Naive B cell (primary cell): ENCODE measurements at regions not wholly inside any gene's neighbourhood (a gene's known extent, or its start where the extent isn't known, plus 50 kb on each side); places are given as distances from the start of the nearest gene placed in this dataset.

Experiments
- ATAC-seq, 2 donors: fragments of 150-1000 bp; cut with Tn5 transposase; 2 replicates each; pipeline ENCODE4 v1.10.0; 2021; ENCODE audit warnings: low read depth in 2 of 2, mild to moderate bottlenecking in 2 of 2, moderate library complexity in 2 of 2
- DNase-seq: peaks from one replicate; pipeline ENCODE4 v3.0.0; 2022
- H3K27ac Mint-ChIP-seq, 6 donors: one replicate each; pipeline ENCODE4 v1.8.0; 2020 to 2022; ENCODE audit warnings: mild to moderate bottlenecking in 6 of 6, mixed read lengths in 6 of 6, moderate library complexity in 5 of 6, inconsistent platforms in 2 of 6
- H3K27me3 Mint-ChIP-seq, 3 donors: one replicate each; pipeline ENCODE4 v1.8.0; 2021 to 2022; ENCODE audit warnings: mixed read lengths in 3 of 3, mild to moderate bottlenecking in 1 of 3
- H3K36me3 Mint-ChIP-seq, 2 donors: one replicate each; pipeline ENCODE4 v1.8.0; 2020 to 2022; ENCODE audit warnings: mixed read lengths in 2 of 2, inconsistent platforms in 1 of 2, mild to moderate bottlenecking in 1 of 2
- H3K4me1 Mint-ChIP-seq, 3 donors: one replicate each; pipeline ENCODE4 v1.8.0; 2020 to 2022; ENCODE audit warnings: mixed read lengths in 3 of 3, inconsistent platforms in 1 of 3, mild to moderate bottlenecking in 1 of 3, moderate library complexity in 1 of 3
- H3K4me3 Mint-ChIP-seq, 8 donors: one replicate each; pipeline ENCODE4 v1.8.0; 2020 to 2022; ENCODE audit warnings: mild to moderate bottlenecking in 8 of 8, mixed read lengths in 8 of 8, moderate library complexity in 8 of 8, inconsistent platforms in 2 of 8
- H3K9me3 Mint-ChIP-seq, 7 donors: one replicate each; pipeline ENCODE4 v1.8.0; 2020 to 2022; ENCODE audit warnings: mixed read lengths in 7 of 7, mild to moderate bottlenecking in 5 of 7, inconsistent platforms in 2 of 7, moderate library complexity in 1 of 7

DNA sequence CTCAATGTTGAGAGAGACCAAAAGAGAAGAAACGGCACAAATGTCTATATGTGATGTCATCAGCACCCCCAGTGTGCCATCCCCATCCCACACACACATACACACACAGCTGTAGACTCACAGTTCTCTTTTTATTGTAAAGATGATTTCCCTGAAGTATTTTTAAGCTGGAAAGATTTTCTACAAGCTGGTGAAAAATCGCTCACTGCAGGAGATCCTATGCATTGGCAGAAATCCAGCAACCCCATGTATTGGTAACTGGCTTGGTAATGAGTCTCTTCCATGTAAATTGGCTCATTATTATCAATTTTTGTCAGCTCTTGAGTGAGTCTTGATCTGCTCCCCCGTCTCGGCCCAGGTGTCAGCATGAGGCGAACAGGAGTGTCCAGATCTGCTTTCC lies 107.1 kb upstream of the UQCRFS1 start:
- H3K27me3 Mint-ChIP-seq, result peaks cover 0 to 4% (median 0%) of the 10 kb centered on the region in 3 donors
- H3K4me1 Mint-ChIP-seq, result no peaks in the 10 kb centered on the region
- H3K4me3 Mint-ChIP-seq, result no peak overlapping the region
- ATAC-seq (no peak), DNase-seq (no peak)
- no peaks in the 10 kb centered on the region for H3K9me3 Mint-ChIP-seq
- no peak overlapping the region for H3K27ac Mint-ChIP-seq
- no peaks in the 10 kb centered on the region for H3K36me3 Mint-ChIP-seq

DNA sequence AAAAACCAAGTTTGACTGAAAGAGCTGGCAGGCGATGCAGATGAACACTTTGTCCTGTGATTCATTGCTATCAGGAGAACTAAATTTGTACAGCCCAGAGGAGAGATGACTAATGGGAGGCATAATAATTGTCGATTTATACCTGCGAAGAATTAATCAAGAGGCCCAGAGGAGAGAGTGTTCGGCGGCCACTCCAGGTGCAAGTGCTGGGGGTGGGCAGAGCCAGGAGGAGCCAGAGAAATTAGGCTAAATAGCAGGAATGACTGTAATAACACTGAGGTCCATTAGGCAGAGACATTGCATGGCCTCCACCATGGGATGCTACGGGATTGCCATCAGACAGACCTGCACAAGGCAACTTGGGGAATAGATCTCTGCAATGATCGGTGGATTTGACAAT lies 107.7 kb upstream of the UQCRFS1 start:
- Mint-ChIP-seq H3K4me1 (no peaks in the 10 kb centered on the region), H3K27ac (no peak overlapping the region), H3K36me3 (no peaks in the 10 kb centered on the region), H3K9me3 (no peaks in the 10 kb centered on the region), H3K4me3 (no peak overlapping the region), H3K27me3 (no peaks in the 10 kb centered on the region)
- no peak for DNase-seq
- no peak for ATAC-seq

DNA sequence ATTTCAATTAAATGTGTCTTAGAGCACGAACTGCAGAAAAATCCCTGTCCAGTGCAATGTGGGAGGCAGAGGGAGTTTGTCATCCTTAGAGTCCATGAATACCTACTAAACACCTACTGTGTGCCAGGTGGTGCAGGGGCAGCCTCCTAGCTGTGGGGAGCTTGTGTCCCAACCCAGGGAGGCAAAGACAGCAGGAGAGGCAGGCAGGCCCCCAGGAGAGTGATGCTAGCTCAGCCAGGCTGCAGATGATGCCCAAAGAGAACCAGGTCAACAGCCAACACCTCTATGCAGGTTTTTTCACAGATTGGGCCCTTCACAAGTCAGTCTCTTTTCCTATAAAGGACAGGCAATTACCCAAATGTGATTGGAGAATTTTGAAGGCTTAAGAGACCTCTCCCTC lies 108.2 kb upstream of the UQCRFS1 start:
- H3K4me1 Mint-ChIP-seq, result no peaks in the 10 kb centered on the region
- no peaks in the 10 kb centered on the region for H3K36me3 Mint-ChIP-seq
- peak overlapping the region in 1 of 6 donors; percentile 22 for H3K27ac Mint-ChIP-seq
- no peaks in the 10 kb centered on the region for H3K27me3 Mint-ChIP-seq
- H3K4me3 Mint-ChIP-seq, result no peak overlapping the region
- no peaks in the 10 kb centered on the region for H3K9me3 Mint-ChIP-seq
- ATAC-seq, result no peak
- DNase-seq, result no peak

DNA sequence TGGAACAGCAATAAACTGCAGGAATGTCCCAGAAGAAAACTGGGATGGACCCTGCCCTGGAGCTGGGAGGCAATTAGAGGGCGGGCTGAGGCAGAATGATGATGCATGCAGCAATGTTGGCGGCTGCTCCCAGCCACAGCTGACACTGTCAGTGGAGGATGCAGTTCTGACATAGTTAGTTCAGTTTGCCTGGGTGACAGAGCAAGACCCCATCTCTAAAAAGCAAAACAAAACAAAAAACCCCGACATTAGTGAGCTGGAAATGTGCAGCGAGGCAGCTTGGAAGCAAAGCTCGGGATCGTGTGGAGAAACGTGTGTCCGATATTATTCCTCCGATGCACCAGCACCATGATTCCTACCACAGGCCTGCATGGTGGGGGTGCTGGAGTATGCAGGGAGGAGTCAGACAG lies 110.1 kb upstream of the UQCRFS1 start:
- Mint-ChIP-seq H3K4me1 (no peaks in the 10 kb centered on the region), H3K9me3 (peaks cover 0 to 8% (median 5%) of the 10 kb centered on the region in 7 donors), H3K36me3 (no peaks in the 10 kb centered on the region), H3K27ac (peak overlapping the region in 1 of 6 donors; percentile 23), H3K27me3 (no peaks in the 10 kb centered on the region), H3K4me3 (no peak overlapping the region)
- DNase-seq, result no peak
- ATAC-seq, result no peak

DNA sequence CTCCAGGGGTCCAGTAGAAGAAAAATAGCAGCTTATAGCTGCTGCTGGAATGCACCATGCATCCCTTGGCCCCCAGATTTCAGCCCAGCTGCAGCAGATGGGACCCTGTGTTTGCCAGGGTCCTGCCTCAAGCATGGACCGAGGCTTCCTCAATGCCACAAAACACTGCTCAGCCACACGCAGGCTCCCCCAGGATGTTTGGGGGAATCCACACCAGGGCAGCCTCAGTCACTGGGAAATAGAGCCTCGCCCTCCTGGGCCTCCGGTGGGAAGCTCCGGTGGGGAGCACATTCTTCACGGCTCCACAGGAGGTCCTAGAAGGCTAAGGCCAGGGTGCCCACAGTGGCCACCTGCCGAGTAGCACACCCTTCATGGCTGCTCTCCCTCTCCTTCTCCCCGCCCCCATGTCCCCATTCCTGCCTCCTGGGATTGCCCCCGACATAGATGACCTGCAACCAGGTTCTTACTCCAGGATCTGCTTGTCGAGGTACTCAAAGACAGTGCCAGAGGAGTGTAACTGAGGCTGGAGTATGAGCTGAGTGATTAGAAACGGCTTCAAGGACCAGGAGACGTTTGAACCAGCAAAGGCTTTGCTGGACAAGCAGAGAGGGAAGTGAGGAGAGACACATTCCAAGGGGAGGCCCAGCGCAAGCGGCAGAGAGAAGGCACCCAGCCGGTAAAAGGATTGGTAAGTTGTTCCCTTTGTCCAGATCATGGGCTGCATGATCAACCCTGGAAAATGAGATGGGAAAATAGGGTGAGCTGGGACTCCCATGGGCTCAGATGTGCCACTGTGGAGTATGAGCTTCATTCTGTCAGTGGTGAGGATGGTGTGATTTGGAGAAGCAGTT lies 110.7 kb upstream of the UQCRFS1 start:
- peaks cover under 1 to 13% (median 9%) of the 10 kb centered on the region in 7 donors for H3K9me3 Mint-ChIP-seq
- H3K27ac Mint-ChIP-seq, result no peak overlapping the region
- no peaks in the 10 kb centered on the region for H3K4me1 Mint-ChIP-seq
- DNase-seq (no peak), ATAC-seq (no peak)
- H3K27me3 Mint-ChIP-seq, result peaks cover 0 to 3% (median 0%) of the 10 kb centered on the region in 3 donors
- H3K36me3 Mint-ChIP-seq, result no peaks in the 10 kb centered on the region
- H3K4me3 Mint-ChIP-seq, result no peak overlapping the region

DNA sequence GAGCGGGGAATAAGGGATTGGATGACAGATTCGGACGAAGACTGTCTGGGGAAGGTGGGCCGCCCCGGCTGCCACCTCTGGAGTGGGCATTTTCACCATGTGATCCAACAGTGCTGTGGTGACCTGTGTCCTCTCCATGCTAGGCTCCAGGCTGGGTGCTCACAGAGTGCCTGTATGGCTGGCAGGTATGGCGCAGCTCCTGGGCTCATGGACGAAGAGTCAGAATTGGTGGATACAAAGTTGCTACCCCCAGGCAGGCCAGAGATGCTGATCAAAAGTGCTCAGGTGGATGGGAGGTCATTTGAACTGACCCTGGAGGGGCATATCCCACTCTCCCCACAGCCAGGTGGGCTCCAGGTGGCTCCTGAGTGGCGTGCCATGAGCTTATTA lies 111.3 kb upstream of the UQCRFS1 start:
- Mint-ChIP-seq H3K27me3 (peaks cover 0 to 7% (median 0%) of the 10 kb centered on the region in 3 donors), H3K36me3 (no peaks in the 10 kb centered on the region), H3K27ac (no peak overlapping the region), H3K4me3 (no peak overlapping the region), H3K9me3 (peaks cover 5 to 17% (median 13%) of the 10 kb centered on the region in 7 donors), H3K4me1 (no peaks in the 10 kb centered on the region)
- ATAC-seq (no peak), DNase-seq (no peak)

DNA sequence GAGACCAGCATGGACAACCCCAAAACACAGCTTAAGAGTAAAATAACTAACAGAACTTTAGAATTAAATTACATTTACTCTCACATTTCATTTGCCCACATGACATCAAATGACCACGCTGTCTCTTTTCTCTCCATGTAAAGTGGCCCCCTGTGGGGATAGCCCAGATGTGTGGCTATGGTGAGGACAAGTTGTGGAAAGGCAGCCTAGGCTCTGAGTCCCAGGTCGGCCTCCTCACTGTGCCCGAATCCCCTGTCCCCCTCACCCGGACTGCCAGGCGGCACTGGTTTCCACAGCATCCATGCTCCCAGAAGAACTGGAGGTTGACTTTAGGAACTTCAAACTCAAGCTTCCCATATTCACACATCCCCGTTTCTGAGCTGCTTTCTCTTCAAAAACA lies 111.8 kb upstream of the UQCRFS1 start:
- peaks cover 0 to 7% (median 0%) of the 10 kb centered on the region in 3 donors for H3K27me3 Mint-ChIP-seq
- no peak overlapping the region for H3K4me3 Mint-ChIP-seq
- H3K36me3 Mint-ChIP-seq, result no peaks in the 10 kb centered on the region
- H3K27ac Mint-ChIP-seq, result no peak overlapping the region
- no peaks in the 10 kb centered on the region for H3K4me1 Mint-ChIP-seq
- peaks cover 5 to 17% (median 13%) of the 10 kb centered on the region in 7 donors for H3K9me3 Mint-ChIP-seq
- ATAC-seq (no peak), DNase-seq (no peak)

DNA sequence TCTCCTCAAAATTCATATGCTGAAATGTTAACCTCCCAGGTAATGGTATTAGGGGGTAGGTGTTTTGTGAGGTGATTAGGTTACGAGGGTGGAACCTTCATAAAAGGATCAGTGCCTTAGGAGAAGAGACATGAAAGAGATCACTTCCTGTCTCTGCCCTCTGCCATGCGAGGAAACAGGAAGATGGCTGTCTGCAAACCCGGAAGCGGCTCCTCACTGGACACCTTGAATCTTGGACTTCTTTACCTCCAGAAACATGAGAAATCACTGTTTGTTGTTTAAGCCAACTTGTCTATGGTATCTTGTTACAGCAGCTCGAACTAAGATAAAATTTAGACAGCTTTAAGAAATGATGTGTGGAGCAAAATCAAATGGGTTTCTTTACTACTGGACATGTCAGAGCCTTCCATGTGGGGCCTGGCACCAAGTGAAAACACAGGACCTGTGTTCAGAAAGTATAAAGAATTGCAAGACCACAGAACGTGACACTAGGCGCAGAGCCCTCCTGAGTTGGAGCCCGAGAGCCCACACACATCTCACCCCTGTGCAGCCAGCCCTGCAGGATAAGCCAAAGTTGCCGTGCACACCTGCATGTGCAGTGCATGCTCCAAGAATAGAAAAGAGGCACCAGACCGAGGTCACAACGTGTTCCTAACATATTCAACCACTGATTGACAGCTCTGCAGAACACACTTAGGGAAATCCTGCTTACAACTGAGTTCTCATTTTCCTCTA lies 112.5 kb upstream of the UQCRFS1 start:
- DNase-seq (no peak), ATAC-seq (no peak)
- Mint-ChIP-seq H3K9me3 (peaks cover 5 to 17% (median 13%) of the 10 kb centered on the region in 7 donors), H3K36me3 (no peaks in the 10 kb centered on the region), H3K27ac (no peak overlapping the region), H3K27me3 (peaks cover 0 to 7% (median 0%) of the 10 kb centered on the region in 3 donors), H3K4me3 (no peak overlapping the region), H3K4me1 (no peaks in the 10 kb centered on the region)

DNA sequence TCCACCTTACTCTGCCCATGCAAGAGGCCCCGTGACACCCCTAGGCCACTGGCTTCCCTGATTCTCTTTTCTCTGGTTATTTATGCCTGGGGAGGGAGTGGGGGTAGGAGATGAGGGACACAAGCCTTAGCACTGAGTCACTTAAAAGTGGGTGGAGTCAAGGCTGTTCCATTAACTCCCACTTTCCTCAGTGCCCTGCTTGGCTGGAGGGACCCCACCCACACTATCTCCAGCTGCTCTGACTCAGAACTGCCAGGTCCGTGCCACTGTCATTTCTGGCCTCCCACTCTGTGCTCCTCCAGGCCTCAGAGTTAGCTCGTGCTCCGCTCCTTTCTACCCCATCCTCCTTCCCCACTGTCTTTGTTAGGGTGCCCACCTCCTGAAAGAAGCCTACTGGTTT lies 113.4 kb upstream of the UQCRFS1 start:
- Mint-ChIP-seq H3K9me3 (peaks cover 7 to 19% (median 14%) of the 10 kb centered on the region in 7 donors), H3K36me3 (no peaks in the 10 kb centered on the region), H3K27ac (no peak overlapping the region), H3K4me3 (no peak overlapping the region), H3K27me3 (peaks cover 0 to 7% (median 0%) of the 10 kb centered on the region in 3 donors), H3K4me1 (no peaks in the 10 kb centered on the region)
- DNase-seq, result no peak
- no peak for ATAC-seq

DNA sequence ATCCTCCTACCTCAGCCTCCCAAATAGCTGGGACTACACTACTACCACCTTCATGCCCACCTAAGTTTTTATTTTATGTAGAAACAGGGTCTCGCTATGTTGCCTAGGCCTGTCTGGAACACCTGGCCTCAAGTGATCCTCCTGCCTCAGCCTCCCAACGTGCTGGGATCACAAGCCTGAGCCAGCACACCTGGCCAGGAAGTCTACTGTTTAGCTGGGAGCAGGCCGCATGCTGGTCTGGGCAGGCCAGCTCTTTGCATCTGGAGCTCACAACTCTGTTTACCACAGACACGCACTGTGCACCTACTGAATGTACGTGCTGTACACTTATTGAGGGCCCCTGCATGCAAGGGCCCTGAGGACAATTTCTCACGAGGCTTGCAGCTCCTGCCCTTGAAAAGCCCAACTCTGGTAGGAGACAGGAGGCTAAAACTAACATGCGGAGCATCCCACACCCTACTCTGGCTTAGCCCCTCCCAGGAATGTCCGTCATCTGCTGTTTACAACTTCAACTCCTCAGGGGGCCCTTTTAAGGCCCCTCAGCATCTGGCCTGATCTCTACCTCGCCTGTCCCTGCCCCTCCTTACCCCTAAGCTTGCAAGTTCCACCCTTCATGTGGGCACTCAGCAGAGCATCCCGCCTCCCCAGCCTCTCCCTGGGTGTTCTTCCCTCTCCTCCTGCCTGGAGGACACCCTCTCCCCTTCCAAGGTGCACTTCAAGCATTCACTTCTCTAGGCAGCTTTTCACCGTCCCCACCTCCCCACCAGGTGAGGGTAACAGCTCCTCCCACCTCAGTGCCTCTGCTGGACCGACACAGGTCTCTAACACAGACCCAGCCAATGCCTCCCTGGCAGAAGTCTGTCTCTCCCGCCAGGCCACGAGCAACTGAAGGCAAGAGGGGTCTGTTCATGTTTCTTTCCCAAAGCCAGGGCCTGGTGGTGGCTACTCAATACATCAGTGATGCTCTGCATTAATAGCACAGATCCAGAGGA lies 114.2 kb upstream of the UQCRFS1 start:
- H3K27ac Mint-ChIP-seq, result no peak overlapping the region
- no peak for ATAC-seq
- H3K4me3 Mint-ChIP-seq, result peak overlapping the region in 1 of 8 donors; percentile 35
- H3K9me3 Mint-ChIP-seq, result peaks cover 7 to 19% (median 14%) of the 10 kb centered on the region in 7 donors
- no peaks in the 10 kb centered on the region for H3K36me3 Mint-ChIP-seq
- H3K27me3 Mint-ChIP-seq, result peaks cover 0 to 7% (median 0%) of the 10 kb centered on the region in 3 donors
- H3K4me1 Mint-ChIP-seq, result no peaks in the 10 kb centered on the region
- no peak for DNase-seq

DNA sequence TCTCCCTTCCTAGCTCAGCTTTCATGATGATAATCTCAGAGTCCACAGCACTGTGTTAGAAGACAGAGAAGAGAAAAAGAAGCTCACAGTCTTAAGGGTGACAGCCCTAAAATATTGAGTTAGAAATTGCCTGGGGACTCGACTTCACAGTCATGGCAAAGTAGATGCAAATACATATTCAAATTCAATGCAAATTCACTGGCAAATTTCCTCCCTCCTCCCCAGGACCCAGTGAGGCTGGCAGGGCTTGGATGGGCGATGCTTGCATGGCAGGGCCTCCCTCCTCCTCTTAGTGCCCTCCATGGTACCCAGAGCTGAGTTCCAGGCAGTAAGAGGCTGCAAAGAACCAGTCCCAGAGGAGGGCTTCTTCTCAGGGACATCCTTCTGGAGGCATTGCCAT lies 115.6 kb upstream of the UQCRFS1 start:
- H3K4me3 Mint-ChIP-seq, result no peak overlapping the region
- H3K4me1 Mint-ChIP-seq, result no peaks in the 10 kb centered on the region
- H3K36me3 Mint-ChIP-seq, result no peaks in the 10 kb centered on the region
- no peak for ATAC-seq
- peaks cover 0 to 7% (median 0%) of the 10 kb centered on the region in 3 donors for H3K27me3 Mint-ChIP-seq
- peaks cover 7 to 22% (median 17%) of the 10 kb centered on the region in 7 donors for H3K9me3 Mint-ChIP-seq
- H3K27ac Mint-ChIP-seq, result peak overlapping the region in 1 of 6 donors; percentile 64
- no peak for DNase-seq

DNA sequence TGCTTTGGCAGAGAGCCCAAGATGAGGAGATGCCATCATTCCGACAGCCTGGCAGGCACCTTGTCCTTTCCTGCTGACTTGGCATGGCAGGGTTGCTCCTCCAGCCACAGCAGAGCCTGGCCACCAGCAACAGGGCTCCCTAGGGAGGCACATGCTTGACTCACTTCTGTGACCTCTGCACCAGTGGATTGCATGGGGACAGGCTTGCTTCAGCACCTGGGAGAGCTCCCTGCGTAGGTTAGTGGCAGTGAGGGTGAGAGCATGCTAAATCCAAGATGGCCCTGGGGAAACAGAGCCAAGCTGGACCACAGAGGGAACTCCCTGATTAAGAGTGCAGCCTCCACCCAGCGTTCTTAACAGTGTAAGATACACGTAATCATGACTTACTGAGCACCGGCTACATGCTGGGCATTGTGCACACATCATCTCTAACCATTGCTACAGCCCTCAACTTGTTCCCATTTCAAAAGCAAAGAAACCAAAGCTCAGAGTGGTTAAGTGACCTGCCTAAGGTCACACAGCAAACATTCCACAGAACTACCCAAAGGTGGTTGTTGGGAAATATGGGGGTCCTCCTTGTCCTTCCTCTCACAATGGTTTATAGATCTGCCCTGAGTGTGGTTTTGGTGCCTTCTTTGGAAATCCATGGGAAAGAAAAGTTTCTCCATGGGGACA lies 116.6 kb upstream of the UQCRFS1 start:
- Mint-ChIP-seq H3K36me3 (no peaks in the 10 kb centered on the region), H3K4me3 (no peak overlapping the region), H3K4me1 (no peaks in the 10 kb centered on the region), H3K27ac (no peak overlapping the region), H3K27me3 (peaks cover 0 to 7% (median 0%) of the 10 kb centered on the region in 3 donors), H3K9me3 (peaks cover 7 to 22% (median 17%) of the 10 kb centered on the region in 7 donors)
- no peak for DNase-seq
- ATAC-seq, result no peak
